Endothelial cell (in vitro differentiated cells): ENCODE measurements at regions not wholly inside any gene's neighbourhood (a gene's known extent, or its start where the extent isn't known, plus 50 kb on each side); places are given as distances from the start of the nearest gene placed in this dataset.

ENCODE experiments used
- DNase-seq: peaks from one replicate; pipeline ENCODE4 v3.0.0; 2021; ENCODE audit warnings: low spot score
- H3K27ac Mint-ChIP-seq: one replicate; pipeline ENCODE4 v1.8.0; 2021; ENCODE audit warnings: mixed read lengths, inconsistent platforms; ENCODE audit not compliant: unreplicated experiment
- H3K27me3 Mint-ChIP-seq: one replicate; pipeline ENCODE4 v1.8.0; 2021; ENCODE audit warnings: mild to moderate bottlenecking, moderate library complexity, mixed read lengths, inconsistent platforms; ENCODE audit not compliant: unreplicated experiment
- H3K36me3 Mint-ChIP-seq: one replicate; pipeline ENCODE4 v1.8.0; 2021; ENCODE audit warnings: mild to moderate bottlenecking, low read depth, mixed read lengths, inconsistent platforms; ENCODE audit not compliant: unreplicated experiment
- H3K4me1 Mint-ChIP-seq: one replicate; pipeline ENCODE4 v1.8.0; 2021; ENCODE audit warnings: mild to moderate bottlenecking, mixed read lengths, inconsistent platforms; ENCODE audit not compliant: unreplicated experiment
- H3K4me3 Mint-ChIP-seq: one replicate; pipeline ENCODE4 v1.8.0; 2021; ENCODE audit warnings: mild to moderate bottlenecking, mixed read lengths, inconsistent platforms; ENCODE audit not compliant: unreplicated experiment
- H3K9me3 Mint-ChIP-seq: one replicate; pipeline ENCODE4 v1.8.0; 2021; ENCODE audit warnings: mixed read lengths, inconsistent platforms; ENCODE audit not compliant: unreplicated experiment
- TF ChIP-seq, protein P1 (sequence below): fragments of 200-600 bp; sonication (generic); IDR thresholded peaks from one replicate; pipeline ENCODE4 v1.5.0; 2021; ENCODE audit warnings: antibody characterized with exemption; ENCODE audit not compliant: unreplicated experiment

DNA sequence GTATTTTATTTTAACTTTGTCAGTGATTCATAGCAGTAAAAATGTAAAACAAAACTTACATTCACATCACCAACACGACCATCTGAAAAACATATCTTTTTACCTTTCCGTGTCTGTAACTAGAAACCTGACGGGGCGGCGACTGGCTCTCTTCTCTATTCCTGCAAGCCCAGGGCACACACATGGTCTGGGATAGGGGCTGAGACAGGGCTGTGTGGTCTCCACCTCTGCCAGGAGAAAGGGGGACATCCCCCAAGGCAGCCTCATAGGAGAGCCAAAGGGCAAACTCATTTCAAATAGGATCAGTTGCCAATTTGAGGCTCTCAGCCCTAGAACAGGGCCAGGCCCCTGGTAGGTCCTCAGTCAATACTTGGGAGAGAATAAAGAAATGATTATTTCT lies 359.4 kb downstream of the TCERG1L start:
- peaks cover 38% of the 10 kb centered on the region for H3K9me3 Mint-ChIP-seq
- H3K4me1 Mint-ChIP-seq, result no peaks in the 10 kb centered on the region
- peaks cover 5% of the 10 kb centered on the region for H3K27me3 Mint-ChIP-seq
- H3K36me3 Mint-ChIP-seq, result peaks cover 8% of the 10 kb centered on the region
- no peak overlapping the region for H3K27ac Mint-ChIP-seq
- TF ChIP-seq, protein P1, sequence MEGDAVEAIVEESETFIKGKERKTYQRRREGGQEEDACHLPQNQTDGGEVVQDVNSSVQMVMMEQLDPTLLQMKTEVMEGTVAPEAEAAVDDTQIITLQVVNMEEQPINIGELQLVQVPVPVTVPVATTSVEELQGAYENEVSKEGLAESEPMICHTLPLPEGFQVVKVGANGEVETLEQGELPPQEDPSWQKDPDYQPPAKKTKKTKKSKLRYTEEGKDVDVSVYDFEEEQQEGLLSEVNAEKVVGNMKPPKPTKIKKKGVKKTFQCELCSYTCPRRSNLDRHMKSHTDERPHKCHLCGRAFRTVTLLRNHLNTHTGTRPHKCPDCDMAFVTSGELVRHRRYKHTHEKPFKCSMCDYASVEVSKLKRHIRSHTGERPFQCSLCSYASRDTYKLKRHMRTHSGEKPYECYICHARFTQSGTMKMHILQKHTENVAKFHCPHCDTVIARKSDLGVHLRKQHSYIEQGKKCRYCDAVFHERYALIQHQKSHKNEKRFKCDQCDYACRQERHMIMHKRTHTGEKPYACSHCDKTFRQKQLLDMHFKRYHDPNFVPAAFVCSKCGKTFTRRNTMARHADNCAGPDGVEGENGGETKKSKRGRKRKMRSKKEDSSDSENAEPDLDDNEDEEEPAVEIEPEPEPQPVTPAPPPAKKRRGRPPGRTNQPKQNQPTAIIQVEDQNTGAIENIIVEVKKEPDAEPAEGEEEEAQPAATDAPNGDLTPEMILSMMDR, result no peak
- H3K4me3 Mint-ChIP-seq, result no peak overlapping the region
- no peak for DNase-seq

DNA sequence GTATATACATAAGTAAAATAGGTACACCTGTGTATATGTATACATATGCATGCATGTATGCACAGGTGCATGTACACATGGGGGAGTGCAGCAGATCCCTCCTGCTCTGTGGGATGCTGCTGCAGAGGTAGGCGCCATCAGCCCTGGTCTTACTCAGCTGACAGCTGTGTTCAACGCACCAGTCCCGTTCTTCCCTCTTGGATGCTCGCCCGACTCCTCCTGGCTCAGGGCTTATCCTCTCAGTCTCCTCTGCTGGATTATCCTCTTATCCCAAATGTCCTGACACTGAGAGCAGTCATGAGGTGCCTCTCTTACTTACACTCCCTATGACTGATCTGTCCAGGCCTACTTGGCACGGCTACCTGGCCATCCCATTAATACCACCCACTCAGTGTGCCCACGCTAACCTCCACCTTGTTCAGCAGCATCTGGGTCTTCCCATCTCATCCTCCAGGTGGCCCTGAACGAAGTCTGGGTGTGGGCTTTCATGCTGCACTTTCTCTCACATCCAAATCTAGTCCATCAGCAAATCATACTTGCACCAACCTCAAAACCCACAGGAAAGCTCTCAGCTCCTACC lies 357.1 kb downstream of the TCERG1L start:
- Mint-ChIP-seq H3K4me1 (no peaks in the 10 kb centered on the region), H3K9me3 (peaks cover 33% of the 10 kb centered on the region), H3K27me3 (peaks cover 5% of the 10 kb centered on the region), H3K36me3 (peaks cover 4% of the 10 kb centered on the region), H3K27ac (no peak overlapping the region), H3K4me3 (no peak overlapping the region)
- no peak for DNase-seq
- TF ChIP-seq, protein P1, result no peak

GRCh38 chr10:130956251-130956650 lies 355.3 kb downstream of the TCERG1L start:
- Mint-ChIP-seq H3K4me3 (no peak overlapping the region), H3K4me1 (no peaks in the 10 kb centered on the region), H3K36me3 (peaks cover 1% of the 10 kb centered on the region), H3K27ac (no peak overlapping the region), H3K9me3 (peaks cover 48% of the 10 kb centered on the region), H3K27me3 (peaks cover 6% of the 10 kb centered on the region)
- DNase-seq, result no peak
- TF ChIP-seq, protein P1, result no peak

DNA sequence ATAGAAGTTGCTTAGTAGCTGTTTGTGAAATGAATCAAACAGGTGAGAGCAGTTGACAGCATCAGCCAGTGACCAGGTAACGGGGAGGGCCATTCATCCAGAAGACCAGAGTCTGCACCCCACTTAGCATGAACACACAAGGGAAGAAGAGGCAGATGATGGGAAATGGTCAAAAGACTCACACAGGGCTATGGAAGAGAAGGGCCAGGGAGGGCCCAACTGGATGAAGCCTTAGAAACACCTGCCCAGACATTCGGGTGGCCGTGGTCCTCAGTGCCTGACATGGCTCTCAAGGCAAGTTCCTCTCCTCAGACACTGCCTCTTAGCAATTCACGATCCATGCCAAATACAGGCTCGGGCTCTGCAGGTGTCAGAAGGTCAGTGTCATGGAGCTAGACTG lies 354.1 kb downstream of the TCERG1L start:
- Mint-ChIP-seq H3K4me3 (no peak overlapping the region), H3K27me3 (peaks cover 11% of the 10 kb centered on the region), H3K9me3 (peaks cover 60% of the 10 kb centered on the region), H3K4me1 (no peaks in the 10 kb centered on the region), H3K27ac (no peak overlapping the region), H3K36me3 (peaks cover 6% of the 10 kb centered on the region)
- no peak for DNase-seq
- TF ChIP-seq, protein P1, result no peak

DNA sequence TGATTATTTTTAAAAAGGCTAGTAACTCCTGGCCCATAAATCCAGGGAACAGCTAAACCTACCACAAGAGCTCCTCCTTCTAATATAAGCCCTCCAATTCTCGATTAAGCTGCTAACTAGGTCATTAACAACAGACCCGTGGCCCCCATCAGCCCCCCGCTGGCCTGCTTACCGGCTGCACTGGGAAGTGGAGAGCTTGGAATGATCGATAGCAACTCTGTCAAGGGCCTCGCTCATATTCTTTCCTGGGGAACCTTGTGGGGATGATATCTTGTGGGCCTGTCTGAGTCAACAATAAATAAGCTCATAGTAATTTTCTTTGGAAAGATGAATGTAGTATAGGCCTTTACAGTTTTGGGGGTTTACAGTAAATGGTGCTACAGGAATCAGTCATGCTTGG lies 353.5 kb downstream of the TCERG1L start:
- Mint-ChIP-seq H3K36me3 (peaks cover 6% of the 10 kb centered on the region), H3K9me3 (peaks cover 58% of the 10 kb centered on the region), H3K4me1 (no peaks in the 10 kb centered on the region), H3K4me3 (no peak overlapping the region), H3K27ac (no peak overlapping the region), H3K27me3 (peaks cover 11% of the 10 kb centered on the region)
- no peak for DNase-seq
- TF ChIP-seq, protein P1, result no peak
